IMR-90 (cell line): ENCODE measurements at regions not wholly inside any gene's neighbourhood (a gene's known extent, or its start where the extent isn't known, plus 50 kb on each side); places are given as distances from the start of the nearest gene placed in this dataset.

Experiments used
- CEBPB ChIP-seq: IDR thresholded peaks from 2 replicates; pipeline ENCODE4 v1.6.1; 2012; ENCODE audit warnings: low read depth, low read length, improper control_type of control experiment
- MAZ ChIP-seq: IDR thresholded peaks from 2 replicates; pipeline ENCODE4 v1.6.1; 2012; ENCODE audit warnings: low read depth, mild to moderate bottlenecking, low read length, improper control_type of control experiment, moderate library complexity, borderline replicate concordance
- MXI1 ChIP-seq: IDR thresholded peaks from 2 replicates; pipeline ENCODE4 v1.6.1; 2012; ENCODE audit warnings: low read depth, mild to moderate bottlenecking, low read length, moderate library complexity, borderline replicate concordance
- NFE2L2 ChIP-seq: fragments of 150-350 bp; IDR thresholded peaks from 2 replicates; pipeline ENCODE4 v1.6.1; 2016; ENCODE audit warnings: low read depth, mild to moderate bottlenecking, low read length
- POLR2A ChIP-seq: IDR thresholded peaks from 2 replicates; pipeline ENCODE4 v1.6.1; 2012; ENCODE audit warnings: mild to moderate bottlenecking, low read depth, low read length
- RAD21 ChIP-seq: IDR thresholded peaks from 2 replicates; pipeline ENCODE4 v1.6.1; 2012; ENCODE audit warnings: low read length, improper control_type of control experiment
- RCOR1 ChIP-seq: IDR thresholded peaks from 2 replicates; pipeline ENCODE4 v1.6.1; 2012; ENCODE audit warnings: mild to moderate bottlenecking, low read length, improper control_type of control experiment; ENCODE audit not compliant: insufficient replicate concordance
- RFX5 ChIP-seq: IDR thresholded peaks from 2 replicates; pipeline ENCODE4 v1.8.0; 2012; ENCODE audit warnings: low read depth, mild to moderate bottlenecking, low read length, moderate library complexity
- SMC3 ChIP-seq: fragments of 150-350 bp; IDR thresholded peaks from 2 replicates; pipeline ENCODE4 v1.6.1; 2016; ENCODE audit warnings: low read depth, mild to moderate bottlenecking, antibody characterized with exemption, low read length, moderate library complexity
- TF ChIP-seq, protein P1 (sequence below): conservative IDR thresholded peaks from 2 replicates; pipeline ENCODE4 v1.5.1; 2012; ENCODE audit warnings: mild to moderate bottlenecking, low read depth, low read length, improper control_type of control experiment

DNA sequence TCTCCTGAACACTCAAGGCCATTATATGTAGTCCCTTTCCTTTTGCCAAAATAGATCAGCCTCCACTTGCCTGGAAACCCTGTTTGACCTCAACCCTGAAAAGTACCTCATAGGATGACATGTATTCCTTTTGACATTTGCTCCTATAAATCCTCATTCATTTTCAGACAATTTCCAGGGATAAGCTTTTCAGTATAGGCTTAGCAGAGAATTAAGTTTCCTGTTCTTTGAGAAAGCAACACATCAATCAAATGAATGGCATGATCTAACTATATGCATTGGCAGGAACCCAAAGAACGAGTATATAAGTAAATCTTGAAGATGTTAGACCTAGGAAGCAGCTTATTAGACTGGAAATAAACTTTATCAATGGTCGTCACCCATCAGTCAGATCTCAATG, 483.0 kb downstream of the CCDC85A start:
- TF ChIP-seq RAD21, result no peak
- TF ChIP-seq, protein P1, sequence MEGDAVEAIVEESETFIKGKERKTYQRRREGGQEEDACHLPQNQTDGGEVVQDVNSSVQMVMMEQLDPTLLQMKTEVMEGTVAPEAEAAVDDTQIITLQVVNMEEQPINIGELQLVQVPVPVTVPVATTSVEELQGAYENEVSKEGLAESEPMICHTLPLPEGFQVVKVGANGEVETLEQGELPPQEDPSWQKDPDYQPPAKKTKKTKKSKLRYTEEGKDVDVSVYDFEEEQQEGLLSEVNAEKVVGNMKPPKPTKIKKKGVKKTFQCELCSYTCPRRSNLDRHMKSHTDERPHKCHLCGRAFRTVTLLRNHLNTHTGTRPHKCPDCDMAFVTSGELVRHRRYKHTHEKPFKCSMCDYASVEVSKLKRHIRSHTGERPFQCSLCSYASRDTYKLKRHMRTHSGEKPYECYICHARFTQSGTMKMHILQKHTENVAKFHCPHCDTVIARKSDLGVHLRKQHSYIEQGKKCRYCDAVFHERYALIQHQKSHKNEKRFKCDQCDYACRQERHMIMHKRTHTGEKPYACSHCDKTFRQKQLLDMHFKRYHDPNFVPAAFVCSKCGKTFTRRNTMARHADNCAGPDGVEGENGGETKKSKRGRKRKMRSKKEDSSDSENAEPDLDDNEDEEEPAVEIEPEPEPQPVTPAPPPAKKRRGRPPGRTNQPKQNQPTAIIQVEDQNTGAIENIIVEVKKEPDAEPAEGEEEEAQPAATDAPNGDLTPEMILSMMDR, result no peak
- TF ChIP-seq MAZ, result no peak
- no peak for TF ChIP-seq POLR2A
- TF ChIP-seq CEBPB, result no peak
- no peak for TF ChIP-seq MXI1
- TF ChIP-seq SMC3, result no peak
- no peak for TF ChIP-seq RFX5
- TF ChIP-seq RCOR1, result no peak
- no peak for TF ChIP-seq NFE2L2
